ENCODE measurements at regions not wholly inside any gene's neighbourhood (a gene's known extent, or its start where the extent isn't known, plus 50 kb on each side); places are given as distances from the start of the nearest gene placed in this dataset.
A peak's percentile ranks its signal among the peaks of the same experiment; 100 is the strongest.

- DNase-seq, result no peak
Observed at GRCh38 chr20:37596890-37597536, 69.3 kb upstream of the BLCAP start.

DNA sequence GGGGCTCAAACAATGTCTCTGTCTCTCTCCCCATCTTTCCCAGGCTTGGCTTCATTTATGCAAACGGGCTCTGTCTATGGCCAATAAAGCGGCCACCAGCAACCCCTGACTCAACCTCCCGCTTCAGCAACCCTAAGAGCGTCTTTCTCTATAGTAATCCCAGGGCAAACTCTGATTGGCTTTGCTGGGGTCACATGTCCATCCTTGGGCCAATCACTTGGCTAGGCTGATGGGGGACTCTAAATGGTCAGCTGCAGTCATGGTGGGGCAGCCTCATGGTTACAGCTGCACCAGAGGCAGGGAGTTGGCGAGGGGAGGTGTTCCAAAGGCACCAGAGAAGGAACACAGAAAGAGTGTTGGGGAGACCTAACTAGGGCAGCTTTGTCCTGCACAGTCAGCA is 68.5 kb upstream of the BLCAP start:
- no peak for DNase-seq

DNA sequence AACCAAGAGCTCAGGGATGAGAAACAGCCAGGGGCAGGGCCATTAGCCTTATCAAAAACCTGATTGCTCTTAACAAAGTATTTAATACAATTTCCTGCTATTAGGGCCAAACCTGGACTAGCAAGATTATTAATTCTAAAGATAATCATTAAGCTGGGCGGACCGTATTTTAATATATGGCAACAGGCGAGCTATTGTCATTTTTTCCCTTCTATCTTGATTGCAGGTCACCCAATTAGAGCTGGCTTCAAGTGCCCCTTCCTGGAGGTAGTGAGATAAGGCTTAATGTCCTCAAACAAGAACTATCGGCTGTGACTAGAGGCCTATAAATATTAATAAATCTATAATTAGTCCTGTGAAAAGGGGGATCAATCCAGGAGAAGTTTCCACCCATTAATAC is 66.0 kb upstream of the BLCAP start:
- DNase-seq, result no peak

- peak; percentile 63 for DNase-seq
Observed at GRCh38 chr20:37590938-37591490, 63.3 kb upstream of the BLCAP start.

- no peak for DNase-seq
Observed at GRCh38 chr20:37586078-37586477, 58.4 kb upstream of the BLCAP start.

- no peak for DNase-seq
Observed at GRCh38 chr20:37584238-37584807, 56.6 kb upstream of the BLCAP start.

- DNase-seq, result no peak
Observed at GRCh38 chr20:37581246-37581645, 53.6 kb upstream of the BLCAP start.

DNA sequence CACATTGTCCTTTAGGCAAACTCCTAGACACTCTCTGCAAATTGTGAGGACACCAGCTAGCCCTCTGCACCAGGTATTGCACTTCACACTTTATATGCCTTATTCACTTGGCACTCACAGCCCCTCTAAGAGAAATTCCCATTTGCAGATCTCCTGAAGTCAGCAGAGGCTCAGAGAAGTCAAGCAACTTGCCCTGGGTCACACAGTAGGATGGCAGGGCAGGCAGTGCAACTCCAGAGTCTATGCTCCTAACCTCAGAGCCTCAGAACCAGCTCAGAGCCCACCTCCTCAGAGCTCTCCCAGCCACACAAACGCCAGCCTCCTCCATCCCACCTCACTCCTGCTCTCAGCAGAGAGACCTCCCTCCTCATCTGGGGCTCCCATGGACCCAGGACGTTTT is 52.4 kb upstream of the BLCAP start:
- DNase-seq, result no peak

- DNase-seq, result no peak
Observed at GRCh38 chr20:37579106-37579505, 51.4 kb upstream of the BLCAP start.

- DNase-seq, result no peak
Observed at GRCh38 chr20:37577981-37578380, 50.3 kb upstream of the BLCAP start.
